Calu3 (cell line): ENCODE measurements at regions not wholly inside any gene's neighbourhood (a gene's known extent, or its start where the extent isn't known, plus 50 kb on each side); places are given as distances from the start of the nearest gene placed in this dataset.
"Not testable (repeated sequence)": the region's sequence is repeated elsewhere in the genome, so short reads cannot be mapped to it uniquely, and the experiment has no call there.

ENCODE experiments used
- BruUV-seq: library from RNA; stranded (reverse); fragments of 400-500 nt; replicated peaks from 2 replicates; lab custom pipeline; 2021; lab: Mats Ljungman, UMichigan
- CTCF ChIA-PET: fragments of 300-600 bp; sonication (Branson Sonifier 250); formaldehyde crosslinking; loops from one replicate; lab custom pipeline; 2022; ENCODE audit warnings: antibody characterized with exemption; lab: Charles Lee
- DNase-seq: peaks from one replicate; pipeline ENCODE4 v3.0.0; 2022
- H3K27ac Mint-ChIP-seq: one replicate; pipeline ENCODE4 v1.8.0; 2022; ENCODE audit warnings: mixed read lengths; ENCODE audit not compliant: unreplicated experiment
- H3K27me3 Mint-ChIP-seq: one replicate; pipeline ENCODE4 v1.8.0; 2022; ENCODE audit warnings: mixed read lengths; ENCODE audit not compliant: unreplicated experiment
- H3K36me3 Mint-ChIP-seq: one replicate; pipeline ENCODE4 v1.8.0; 2022; ENCODE audit warnings: mild to moderate bottlenecking, moderate library complexity, mixed read lengths; ENCODE audit not compliant: insufficient read depth, unreplicated experiment
- H3K4me1 Mint-ChIP-seq: one replicate; pipeline ENCODE4 v1.8.0; 2022; ENCODE audit warnings: mild to moderate bottlenecking, low read depth, mixed read lengths; ENCODE audit not compliant: unreplicated experiment
- H3K4me3 Mint-ChIP-seq: one replicate; pipeline ENCODE4 v1.8.0; 2022; ENCODE audit warnings: mild to moderate bottlenecking, low read depth, moderate library complexity, mixed read lengths; ENCODE audit not compliant: unreplicated experiment
- H3K9me3 Mint-ChIP-seq: one replicate; pipeline ENCODE4 v1.8.0; 2022; ENCODE audit warnings: low read depth, mixed read lengths; ENCODE audit not compliant: unreplicated experiment
- CTCF ChIP-seq: fragments of 200-600 bp; IDR thresholded peaks from one replicate; pipeline ENCODE4 v1.8.0; 2022; ENCODE audit warnings: antibody characterized with exemption; ENCODE audit not compliant: unreplicated experiment
- intact Hi-C: fragments of 100-400 bp; cut with micrococcal nuclease; formaldehyde crosslinking; loops from one replicate; pipeline ENCODE4 v1.10.0; 2022; ENCODE audit not compliant: unreplicated experiment

GRCh38 chr12:131267576-131267975, 313.9 kb downstream of the ADGRD1 start:
- no TSS peak for BruUV-seq
- H3K36me3 Mint-ChIP-seq: no peaks in the 10 kb centered on the region
- no peak overlapping the region for H3K4me3 Mint-ChIP-seq
- H3K4me1 Mint-ChIP-seq: no peaks in the 10 kb centered on the region
- no peak for DNase-seq
- H3K27ac Mint-ChIP-seq: no peak overlapping the region
- H3K9me3 Mint-ChIP-seq: no peaks in the 10 kb centered on the region
- TF ChIP-seq CTCF: no peak
- intact Hi-C loops: no loop called here
- peaks cover 49% of the 10 kb centered on the region for H3K27me3 Mint-ChIP-seq
- CTCF ChIA-PET: no interaction called here

GRCh38 chr12:131268123-131268522, 314.4 kb downstream of the ADGRD1 start:
- DNase-seq, H3K9me3 Mint-ChIP-seq: not testable (repeated sequence)
- CTCF ChIA-PET: interaction anchor here (1.0 kb wide), 1 partner anchor 134 kb away, joined by 3 read pairs; no protein-coding TSS in a partner anchor

GRCh38 chr12:131268571-131268970, 314.9 kb downstream of the ADGRD1 start:
- H3K4me1 Mint-ChIP-seq, H3K9me3 Mint-ChIP-seq, H3K27ac Mint-ChIP-seq, BruUV-seq, H3K4me3 Mint-ChIP-seq, DNase-seq, intact Hi-C loops, H3K36me3 Mint-ChIP-seq: not testable (repeated sequence)
- peaks cover 39% of the 10 kb centered on the region for H3K27me3 Mint-ChIP-seq
- CTCF ChIA-PET: interaction anchor here (1.0 kb wide), 1 partner anchor 133 kb away, joined by 3 read pairs; no protein-coding TSS in a partner anchor

More at GRCh38 chr12:131268123-131268522, 314.4 kb downstream of the ADGRD1 start:
- H3K27ac Mint-ChIP-seq, H3K4me3 Mint-ChIP-seq, intact Hi-C loops, H3K4me1 Mint-ChIP-seq, BruUV-seq, H3K36me3 Mint-ChIP-seq: not testable (repeated sequence)
- H3K27me3 Mint-ChIP-seq: peaks cover 43% of the 10 kb centered on the region

- no peak overlapping the region for H3K27ac Mint-ChIP-seq
- no peaks in the 10 kb centered on the region for H3K36me3 Mint-ChIP-seq
- no peak for TF ChIP-seq CTCF
- no TSS peak for BruUV-seq
- DNase-seq: no peak
- H3K27me3 Mint-ChIP-seq: peaks cover 29% of the 10 kb centered on the region
- H3K4me1 Mint-ChIP-seq: no peaks in the 10 kb centered on the region
- CTCF ChIA-PET: no interaction called here
- no peak overlapping the region for H3K4me3 Mint-ChIP-seq
- no peaks in the 10 kb centered on the region for H3K9me3 Mint-ChIP-seq
- intact Hi-C loops: no loop called here
Measured at GRCh38 chr12:131269551-131269950, 315.8 kb downstream of the ADGRD1 start.

GRCh38 chr12:131269977-131270376, 316.3 kb downstream of the ADGRD1 start:
- H3K9me3 Mint-ChIP-seq, H3K4me3 Mint-ChIP-seq, intact Hi-C loops, DNase-seq, H3K4me1 Mint-ChIP-seq, BruUV-seq, H3K27ac Mint-ChIP-seq, CTCF ChIA-PET, H3K36me3 Mint-ChIP-seq: not testable (repeated sequence)
- H3K27me3 Mint-ChIP-seq: peaks cover 25% of the 10 kb centered on the region

- H3K4me3 Mint-ChIP-seq: no peak overlapping the region
- intact Hi-C loops: no loop called here
- H3K36me3 Mint-ChIP-seq: no peaks in the 10 kb centered on the region
- DNase-seq: no peak
- no peak for TF ChIP-seq CTCF
- no peaks in the 10 kb centered on the region for H3K9me3 Mint-ChIP-seq
- BruUV-seq: no TSS peak
- no peaks in the 10 kb centered on the region for H3K4me1 Mint-ChIP-seq
- H3K27me3 Mint-ChIP-seq: peaks cover 25% of the 10 kb centered on the region
- CTCF ChIA-PET: no interaction called here
- no peak overlapping the region for H3K27ac Mint-ChIP-seq
Measured at GRCh38 chr12:131271724-131272123, 318.0 kb downstream of the ADGRD1 start.

GRCh38 chr12:131272283-131272814, 318.6 kb downstream of the ADGRD1 start:
- peaks cover 19% of the 10 kb centered on the region for H3K27me3 Mint-ChIP-seq
- H3K4me1 Mint-ChIP-seq, DNase-seq, intact Hi-C loops, H3K27ac Mint-ChIP-seq, H3K9me3 Mint-ChIP-seq, H3K36me3 Mint-ChIP-seq, CTCF ChIA-PET, BruUV-seq, H3K4me3 Mint-ChIP-seq: not testable (repeated sequence)
